ENCODE measurements at regions not wholly inside any gene's neighbourhood (a gene's known extent, or its start where the extent isn't known, plus 50 kb on each side); places are given as distances from the start of the nearest gene placed in this dataset.

- Mint-ChIP-seq H3K4me3 (no peak overlapping the region), H3K9me3 (no peaks in the 10 kb centered on the region)
- no peaks in the 10 kb centered on the region for H3K9me3 ChIP-seq (ENCODE audit: low read depth)
These were observed 83.0 kb upstream of the DUSP5 start for GRCh38 chr10:110414548-110415309.

GRCh38 chr10:110415809-110416208 lies 81.9 kb upstream of the DUSP5 start:
- Mint-ChIP-seq H3K27me3 (ENCODE audit: insufficient read depth, low read depth) (peaks cover 5% of the 10 kb centered on the region), H3K27ac (no peak overlapping the region), H3K36me3 (no peaks in the 10 kb centered on the region), H3K9me3 (no peaks in the 10 kb centered on the region), H3K4me1 (peaks cover 13% of the 10 kb centered on the region), H3K4me3 (no peak overlapping the region)
- Histone ChIP-seq H3K9ac (no peak overlapping the region), H3K79me2 (ENCODE audit: low read depth) (no peaks in the 10 kb centered on the region), H3K36me3 (no peaks in the 10 kb centered on the region), H3K4me1 (no peaks in the 10 kb centered on the region), H2AFZ (replicated peaks) (no peak overlapping the region), H3K9me3 (ENCODE audit: low read depth) (no peaks in the 10 kb centered on the region), H3K4me2 (no peak overlapping the region), H3F3A (ENCODE audit: low read depth) (no peaks in the 10 kb centered on the region), H3K4me3 (no peak overlapping the region), H3K27me3 (no peaks in the 10 kb centered on the region), H3K27ac (no peak overlapping the region), H4K20me1 (ENCODE audit: low read depth) (no peaks in the 10 kb centered on the region)
- no peak for DNase-seq (ENCODE audit: low spot score)
- no peak for TF ChIP-seq EZH2 (IDR thresholded peaks at IDR 0.05)
- TF ChIP-seq EZH2phosphoT487 (IDR thresholded peaks at IDR 0.05) = no peak
- TF ChIP-seq CTCF (IDR thresholded peaks at IDR 0.05) = no peak

More at GRCh38 chr10:110414548-110415309, 83.0 kb upstream of the DUSP5 start:
- H3K36me3 ChIP-seq = no peaks in the 10 kb centered on the region
- H3K27me3 ChIP-seq = no peaks in the 10 kb centered on the region
- no peak overlapping the region for H3K4me2 ChIP-seq
- no peak for TF ChIP-seq EZH2 (IDR thresholded peaks at IDR 0.05)
- TF ChIP-seq EZH2phosphoT487 (IDR thresholded peaks at IDR 0.05) = no peak
- no peak for TF ChIP-seq CTCF (IDR thresholded peaks at IDR 0.05)
- Mint-ChIP-seq H3K36me3 (no peaks in the 10 kb centered on the region), H3K27ac (peak overlapping the region; percentile 79), H3K4me1 (peaks cover 13% of the 10 kb centered on the region), H3K27me3 (ENCODE audit: insufficient read depth, low read depth) (peaks cover 4% of the 10 kb centered on the region)
- no peak overlapping the region for H2AFZ ChIP-seq (replicated peaks)
- no peaks in the 10 kb centered on the region for H3K4me1 ChIP-seq
- H4K20me1 ChIP-seq (ENCODE audit: low read depth) = no peaks in the 10 kb centered on the region
- H3K9ac ChIP-seq = no peak overlapping the region
- no peaks in the 10 kb centered on the region for H3K79me2 ChIP-seq (ENCODE audit: low read depth)
- no peak overlapping the region for H3K4me3 ChIP-seq
- no peak for DNase-seq (ENCODE audit: low spot score)
- H3K27ac ChIP-seq = no peak overlapping the region
- H3F3A ChIP-seq (ENCODE audit: low read depth) = no peaks in the 10 kb centered on the region

- H3K4me3 Mint-ChIP-seq = no peak overlapping the region
- H3K27me3 Mint-ChIP-seq (ENCODE audit: insufficient read depth, low read depth) = peaks cover 3% of the 10 kb centered on the region
- Histone ChIP-seq H3F3A (ENCODE audit: low read depth) (peaks cover 7% of the 10 kb centered on the region), H4K20me1 (ENCODE audit: low read depth) (no peaks in the 10 kb centered on the region), H2AFZ (replicated peaks) (no peak overlapping the region), H3K79me2 (ENCODE audit: low read depth) (no peaks in the 10 kb centered on the region), H3K4me2 (no peak overlapping the region), H3K4me3 (no peak overlapping the region), H3K9ac (no peak overlapping the region), H3K27me3 (no peaks in the 10 kb centered on the region), H3K27ac (no peak overlapping the region), H3K36me3 (no peaks in the 10 kb centered on the region), H3K4me1 (peaks cover 7% of the 10 kb centered on the region), H3K9me3 (ENCODE audit: low read depth) (no peaks in the 10 kb centered on the region)
- TF ChIP-seq EZH2 (IDR thresholded peaks at IDR 0.05) (no peak), CTCF (IDR thresholded peaks at IDR 0.05) (no peak), EZH2phosphoT487 (IDR thresholded peaks at IDR 0.05) (no peak)
- peaks cover 11% of the 10 kb centered on the region for H3K4me1 Mint-ChIP-seq
- H3K36me3 Mint-ChIP-seq = no peaks in the 10 kb centered on the region
- H3K27ac Mint-ChIP-seq = no peak overlapping the region
- no peaks in the 10 kb centered on the region for H3K9me3 Mint-ChIP-seq
- no peak for DNase-seq (ENCODE audit: low spot score)
These were observed 80.7 kb upstream of the DUSP5 start for GRCh38 chr10:110416776-110417711.
